ENCODE measurements at regions not wholly inside any gene's neighbourhood (a gene's known extent, or its start where the extent isn't known, plus 50 kb on each side); places are given as distances from the start of the nearest gene placed in this dataset.
"Not testable (repeated sequence)": the region's sequence is repeated elsewhere in the genome, so short reads cannot be mapped to it uniquely, and the experiment has no call there.

DNA sequence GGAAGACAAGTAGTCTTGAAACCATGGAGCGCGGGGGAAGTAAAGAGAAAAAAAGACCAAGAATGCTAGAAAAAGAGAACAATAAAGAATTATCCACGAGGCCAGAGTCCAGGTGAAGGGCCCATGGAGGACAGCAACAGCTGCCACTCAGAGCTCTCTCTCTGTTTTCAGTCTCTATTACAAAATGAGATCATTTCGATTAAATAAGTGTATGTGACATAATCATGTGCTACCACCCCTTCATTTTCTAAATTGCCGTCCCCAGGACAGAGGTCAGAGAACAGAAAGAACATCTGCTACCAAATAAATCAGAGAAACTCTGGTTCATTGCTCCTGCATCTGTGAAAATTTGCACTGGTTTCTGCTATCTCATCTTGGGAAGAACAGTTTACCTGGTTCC lies 838.7 kb downstream of the RNF144A start:
- Histone ChIP-seq H3K4me3 (ENCODE audit: low read length) (no peak overlapping the region), H2AFZ (ENCODE audit: low read length) (no peak overlapping the region), H3K9me3 (ENCODE audit: low read length) (peaks cover 5% of the 10 kb centered on the region), H3K79me2 (ENCODE audit: low read length) (no peaks in the 10 kb centered on the region), H3K27me3 (ENCODE audit: low read length) (0 out of 2 replicates have a peak, but pooled peaks cover 3% of the 10 kb centered on the region), H3K9ac (ENCODE audit: low read length) (no peak overlapping the region), H4K20me1 (ENCODE audit: insufficient read depth, low read depth, low read length) (no peaks in the 10 kb centered on the region), H3K36me3 (ENCODE audit: insufficient read depth, low read length) (no peaks in the 10 kb centered on the region), H3K27ac (ENCODE audit: low read length) (no peak overlapping the region), H3K4me1 (ENCODE audit: low read length) (no peaks in the 10 kb centered on the region), H3K4me2 (ENCODE audit: low read depth, low read length, poor library complexity, severe bottlenecking) (no peak overlapping the region), H3K9me2 (replicated peaks; ENCODE audit: insufficient read depth, low read length) (no peaks in the 10 kb centered on the region)
- no peak for DNase-seq

DNA sequence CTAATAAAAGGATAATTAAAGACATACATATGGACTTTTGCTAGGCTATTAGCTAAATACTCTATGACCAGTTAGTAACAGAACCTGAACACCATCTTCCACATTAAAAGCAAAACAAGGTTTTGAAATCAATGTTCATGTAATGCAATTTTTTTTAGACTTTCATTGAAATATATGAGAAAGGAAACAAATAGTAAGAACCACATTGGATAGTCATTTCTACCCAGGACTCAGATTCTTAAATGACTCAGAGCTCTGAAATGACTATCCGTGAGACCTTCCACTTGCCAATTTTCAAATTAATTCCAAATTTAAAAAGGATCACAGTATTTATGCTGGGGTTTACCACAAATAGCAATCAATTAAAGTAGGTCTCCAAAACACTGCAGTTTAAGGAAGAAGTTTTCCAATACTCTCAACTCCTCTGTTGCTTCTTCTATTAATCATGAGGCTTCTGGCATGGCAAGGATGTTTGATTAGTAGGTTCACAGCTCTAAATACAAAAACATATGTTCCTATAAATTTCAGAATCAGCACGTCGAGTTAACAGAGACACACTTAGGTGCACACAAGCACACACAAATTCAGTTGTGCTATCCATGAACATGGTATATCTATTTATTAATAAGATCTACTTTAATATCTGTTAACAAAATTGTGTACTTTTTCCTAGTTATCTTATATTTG lies 841.0 kb downstream of the RNF144A start:
- H4K20me1 ChIP-seq (ENCODE audit: insufficient read depth, low read depth, low read length) = no peaks in the 10 kb centered on the region

DNA sequence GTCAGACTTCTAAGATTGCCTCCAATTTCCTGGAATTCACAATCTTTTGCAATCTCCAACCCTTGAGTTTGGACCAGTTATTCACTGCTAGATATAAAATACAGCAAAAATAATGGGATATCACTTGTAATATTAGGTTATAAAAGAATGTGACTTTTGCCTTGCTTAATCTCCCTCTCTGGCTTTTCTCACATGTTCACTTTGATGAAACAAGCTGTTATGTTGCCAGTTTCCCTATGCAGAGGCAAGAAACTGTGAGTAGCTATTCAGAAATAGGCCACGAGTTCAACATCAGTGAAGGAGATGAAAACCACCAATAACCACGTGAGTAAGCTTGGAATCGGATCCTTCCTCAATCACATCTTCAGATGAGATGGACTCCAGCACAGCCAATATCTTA lies 842.7 kb downstream of the RNF144A start:
- no peak overlapping the region for H3K4me2 ChIP-seq (ENCODE audit: low read depth, low read length, poor library complexity, severe bottlenecking)
- no peaks in the 10 kb centered on the region for H3K36me3 ChIP-seq (ENCODE audit: insufficient read depth, low read length)
- no peak overlapping the region for H3K4me3 ChIP-seq (ENCODE audit: low read length)
- H4K20me1 ChIP-seq (ENCODE audit: insufficient read depth, low read depth, low read length) = no peaks in the 10 kb centered on the region
- no peak for DNase-seq
- H3K9me3 ChIP-seq (ENCODE audit: low read length) = peaks cover 10% of the 10 kb centered on the region
- no peak overlapping the region for H3K9ac ChIP-seq (ENCODE audit: low read length)
- no peaks in the 10 kb centered on the region; the same call in 1 of the 2 replicates for H3K27me3 ChIP-seq (ENCODE audit: low read length)
- H2AFZ ChIP-seq (ENCODE audit: low read length) = no peak overlapping the region
- H3K27ac ChIP-seq (ENCODE audit: low read length) = no peak overlapping the region
- no peaks in the 10 kb centered on the region for H3K79me2 ChIP-seq (ENCODE audit: low read length)
- no peaks in the 10 kb centered on the region for H3K9me2 ChIP-seq (replicated peaks; ENCODE audit: insufficient read depth, low read length)
- H3K4me1 ChIP-seq (ENCODE audit: low read length) = no peaks in the 10 kb centered on the region

More for the DNA sequence above, 841.0 kb downstream of the RNF144A start:
- Histone ChIP-seq H3K4me1 (ENCODE audit: low read length) (no peaks in the 10 kb centered on the region), H3K4me3 (ENCODE audit: low read length) (no peak overlapping the region), H2AFZ (ENCODE audit: low read length) (no peak overlapping the region), H3K79me2 (ENCODE audit: low read length) (no peaks in the 10 kb centered on the region), H3K4me2 (ENCODE audit: low read depth, low read length, poor library complexity, severe bottlenecking) (no peak overlapping the region), H3K9me2 (replicated peaks; ENCODE audit: insufficient read depth, low read length) (no peaks in the 10 kb centered on the region), H3K36me3 (ENCODE audit: insufficient read depth, low read length) (no peaks in the 10 kb centered on the region), H3K27me3 (ENCODE audit: low read length) (no peaks in the 10 kb centered on the region; the same call in 1 of the 2 replicates), H3K27ac (ENCODE audit: low read length) (no peak overlapping the region), H3K9ac (ENCODE audit: low read length) (no peak overlapping the region), H3K9me3 (ENCODE audit: low read length) (peaks cover 8% of the 10 kb centered on the region)
- DNase-seq = no peak

DNA sequence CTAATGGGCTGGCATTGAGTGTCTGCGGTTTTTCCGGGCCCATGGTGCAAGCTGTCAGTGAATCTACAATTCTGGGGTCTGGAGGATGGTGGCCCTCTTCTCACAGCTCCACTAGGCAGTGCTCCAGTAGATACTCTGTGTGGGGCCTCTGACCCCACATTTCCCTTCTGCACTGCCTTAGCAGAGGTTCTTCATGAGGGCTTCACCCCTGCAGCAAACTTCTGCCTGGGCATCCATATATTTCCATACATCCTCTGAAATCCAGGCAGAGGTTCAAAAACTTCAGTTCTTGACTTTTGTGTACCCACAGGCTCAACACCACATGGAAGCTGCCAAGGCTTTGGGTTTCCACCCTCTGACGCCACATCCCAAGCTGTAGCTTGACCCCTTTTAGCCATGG lies 846.2 kb downstream of the RNF144A start:
- not testable (repeated sequence) for DNase-seq; H2AFZ ChIP-seq (ENCODE audit: low read length); H3K9ac ChIP-seq (ENCODE audit: low read length); H3K27ac ChIP-seq (ENCODE audit: low read length); H3K4me2 ChIP-seq (ENCODE audit: low read depth, low read length, poor library complexity, severe bottlenecking); H3K4me3 ChIP-seq (ENCODE audit: low read length); H4K20me1 ChIP-seq (ENCODE audit: insufficient read depth, low read depth, low read length); H3K4me1 ChIP-seq (ENCODE audit: low read length); H3K27me3 ChIP-seq (ENCODE audit: low read length); H3K79me2 ChIP-seq (ENCODE audit: low read length); H3K36me3 ChIP-seq (ENCODE audit: insufficient read depth, low read length); H3K9me2 ChIP-seq (replicated peaks; ENCODE audit: insufficient read depth, low read length); H3K9me3 ChIP-seq (ENCODE audit: low read length)

DNA sequence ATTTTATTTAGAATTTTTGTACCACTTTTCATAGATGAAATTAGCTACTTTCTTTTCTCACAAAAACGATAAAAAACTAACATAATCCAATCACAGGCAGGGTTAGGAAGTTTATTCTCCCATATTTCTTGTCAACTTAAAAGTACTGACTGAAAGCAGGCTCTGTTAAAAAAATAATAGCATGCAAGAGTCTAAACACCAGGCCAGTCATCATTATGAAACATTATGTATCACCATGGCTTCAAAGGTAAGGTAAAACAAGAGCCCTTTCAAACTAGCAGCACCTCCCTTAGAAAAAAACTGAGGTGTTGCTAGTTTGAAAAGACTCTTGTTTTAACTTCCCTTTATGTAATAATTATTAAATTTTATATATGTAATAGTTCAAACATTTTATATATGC lies 848.0 kb downstream of the RNF144A start:
- no peak overlapping the region for H3K27ac ChIP-seq (ENCODE audit: low read length)
- H3K9me3 ChIP-seq (ENCODE audit: low read length) = peaks cover 10% of the 10 kb centered on the region
- H3K27me3 ChIP-seq (ENCODE audit: low read length) = no peaks in the 10 kb centered on the region; the same call in 1 of the 2 replicates
- H3K4me2 ChIP-seq (ENCODE audit: low read depth, low read length, poor library complexity, severe bottlenecking) = no peak overlapping the region
- peaks cover 7% of the 10 kb centered on the region for H3K4me1 ChIP-seq (ENCODE audit: low read length)
- no peaks in the 10 kb centered on the region for H3K9me2 ChIP-seq (replicated peaks; ENCODE audit: insufficient read depth, low read length)
- no peaks in the 10 kb centered on the region for H3K36me3 ChIP-seq (ENCODE audit: insufficient read depth, low read length)
- H3K79me2 ChIP-seq (ENCODE audit: low read length) = no peaks in the 10 kb centered on the region
- no peak for DNase-seq
- no peak overlapping the region for H2AFZ ChIP-seq (ENCODE audit: low read length)
- no peak overlapping the region for H3K4me3 ChIP-seq (ENCODE audit: low read length)
- no peak overlapping the region for H3K9ac ChIP-seq (ENCODE audit: low read length)
- H4K20me1 ChIP-seq (ENCODE audit: insufficient read depth, low read depth, low read length) = no peaks in the 10 kb centered on the region

DNA sequence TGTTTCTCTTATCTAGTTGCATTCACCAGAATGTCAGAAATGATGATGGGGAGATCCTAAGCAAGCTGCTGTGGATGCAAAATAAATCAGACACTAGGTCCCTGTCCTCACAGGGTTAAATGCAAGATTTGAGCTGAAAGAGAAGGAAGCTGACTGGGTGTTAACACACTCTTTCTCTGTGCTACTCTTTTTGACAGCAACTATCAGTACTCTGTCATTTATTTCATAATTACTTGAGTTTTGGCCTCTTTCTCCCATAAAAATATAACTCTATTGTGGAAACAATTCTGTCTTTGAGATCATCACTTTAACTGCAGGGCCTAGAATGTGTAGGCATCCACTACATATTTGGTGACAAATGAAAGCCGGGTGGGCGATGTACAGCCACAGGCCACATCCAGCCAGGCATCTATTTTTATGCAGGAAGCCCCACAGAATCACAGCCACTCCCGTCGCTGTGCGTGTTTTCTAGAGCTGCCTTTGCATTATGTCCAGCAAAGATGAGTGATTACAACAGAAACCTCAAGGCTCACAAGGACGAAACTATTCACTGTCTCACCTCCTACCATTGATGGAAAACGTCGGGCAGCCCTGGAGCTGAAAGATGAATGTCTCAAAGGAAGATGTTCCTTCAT lies 849.0 kb downstream of the RNF144A start:
- Histone ChIP-seq H3K9me2 (replicated peaks; ENCODE audit: insufficient read depth, low read length) (no peaks in the 10 kb centered on the region), H3K27ac (ENCODE audit: low read length) (no peak overlapping the region), H4K20me1 (ENCODE audit: insufficient read depth, low read depth, low read length) (no peaks in the 10 kb centered on the region), H3K4me1 (ENCODE audit: low read length) (peaks cover 7% of the 10 kb centered on the region), H3K4me3 (ENCODE audit: low read length) (no peak overlapping the region), H3K9me3 (ENCODE audit: low read length) (peaks cover 10% of the 10 kb centered on the region), H3K79me2 (ENCODE audit: low read length) (no peaks in the 10 kb centered on the region), H3K9ac (ENCODE audit: low read length) (no peak overlapping the region), H3K4me2 (ENCODE audit: low read depth, low read length, poor library complexity, severe bottlenecking) (no peak overlapping the region), H2AFZ (ENCODE audit: low read length) (peak overlapping the region; percentile 57; the same call in 1 of the 2 replicates), H3K36me3 (ENCODE audit: insufficient read depth, low read length) (no peaks in the 10 kb centered on the region), H3K27me3 (ENCODE audit: low read length) (no peaks in the 10 kb centered on the region; the same call in 1 of the 2 replicates)
- DNase-seq = no peak

DNA sequence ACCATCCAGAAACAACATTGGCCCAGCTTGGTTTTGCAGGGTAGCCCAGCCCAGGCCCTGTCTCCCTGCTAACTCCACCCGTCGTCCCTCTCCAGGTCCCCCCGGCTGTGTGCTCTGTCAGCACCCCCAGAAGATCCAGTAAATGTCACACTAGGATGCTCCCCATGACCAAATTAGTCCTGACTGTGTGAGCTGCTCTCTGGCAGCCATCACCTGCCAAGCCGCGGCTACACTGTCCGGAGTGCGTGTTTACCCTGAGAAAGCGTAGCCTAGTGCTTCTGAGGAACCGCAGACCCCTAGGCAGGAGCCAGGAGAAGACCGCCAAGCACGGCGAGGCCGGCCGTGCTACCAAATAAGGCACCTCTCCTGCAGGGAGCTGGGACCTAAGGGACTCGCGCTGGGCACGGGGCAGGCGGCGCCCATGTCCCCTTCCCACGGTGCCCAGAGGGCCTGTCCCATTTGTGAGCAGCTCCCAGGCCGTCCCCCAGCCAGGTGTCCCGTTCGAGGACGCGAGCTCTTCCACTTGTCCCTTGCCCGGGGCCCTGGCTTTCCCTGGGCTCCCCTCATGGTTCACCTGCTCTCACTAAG lies 849.9 kb downstream of the RNF144A start:
- no peak for DNase-seq
- no peak overlapping the region for H3K4me3 ChIP-seq (ENCODE audit: low read length)
- H3K9ac ChIP-seq (ENCODE audit: low read length) = no peak overlapping the region
- peaks cover 7% of the 10 kb centered on the region for H3K4me1 ChIP-seq (ENCODE audit: low read length)
- H3K9me2 ChIP-seq (replicated peaks; ENCODE audit: insufficient read depth, low read length) = no peaks in the 10 kb centered on the region
- H3K36me3 ChIP-seq (ENCODE audit: insufficient read depth, low read length) = no peaks in the 10 kb centered on the region
- no peaks in the 10 kb centered on the region; the same call in 1 of the 2 replicates for H3K27me3 ChIP-seq (ENCODE audit: low read length)
- H3K4me2 ChIP-seq (ENCODE audit: low read depth, low read length, poor library complexity, severe bottlenecking) = no peak overlapping the region
- no peaks in the 10 kb centered on the region for H4K20me1 ChIP-seq (ENCODE audit: insufficient read depth, low read depth, low read length)
- H2AFZ ChIP-seq (ENCODE audit: low read length) = no peak overlapping the region
- H3K27ac ChIP-seq (ENCODE audit: low read length) = no peak overlapping the region
- peaks cover 10% of the 10 kb centered on the region for H3K9me3 ChIP-seq (ENCODE audit: low read length)
- H3K79me2 ChIP-seq (ENCODE audit: low read length) = no peaks in the 10 kb centered on the region

DNA sequence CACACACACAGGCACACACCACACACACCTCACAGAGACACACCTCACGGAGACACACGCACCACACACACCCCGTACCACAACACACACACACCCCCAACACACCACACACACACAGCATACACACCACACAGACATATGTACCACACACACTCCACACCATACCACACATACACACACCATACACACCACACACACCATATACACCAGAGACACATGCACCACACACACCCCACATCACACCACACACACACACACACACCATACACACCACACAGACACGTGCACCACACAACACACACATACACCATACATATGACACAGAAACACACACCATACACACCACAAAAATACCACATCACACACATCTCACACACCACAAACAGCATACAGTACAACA lies 850.7 kb downstream of the RNF144A start:
- no peak for DNase-seq
- no peak overlapping the region for H3K4me2 ChIP-seq (ENCODE audit: low read depth, low read length, poor library complexity, severe bottlenecking)
- no peaks in the 10 kb centered on the region for H4K20me1 ChIP-seq (ENCODE audit: insufficient read depth, low read depth, low read length)
- H3K27me3 ChIP-seq (ENCODE audit: low read length) = no peaks in the 10 kb centered on the region; the same call in 1 of the 2 replicates
- H3K79me2 ChIP-seq (ENCODE audit: low read length) = no peaks in the 10 kb centered on the region
- no peak overlapping the region for H3K4me3 ChIP-seq (ENCODE audit: low read length)
- H3K27ac ChIP-seq (ENCODE audit: low read length) = no peak overlapping the region
- no peaks in the 10 kb centered on the region for H3K9me2 ChIP-seq (replicated peaks; ENCODE audit: insufficient read depth, low read length)
- peaks cover 9% of the 10 kb centered on the region for H3K9me3 ChIP-seq (ENCODE audit: low read length)
- H3K36me3 ChIP-seq (ENCODE audit: insufficient read depth, low read length) = no peaks in the 10 kb centered on the region
- no peak overlapping the region for H2AFZ ChIP-seq (ENCODE audit: low read length)
- peaks cover 7% of the 10 kb centered on the region for H3K4me1 ChIP-seq (ENCODE audit: low read length)
- H3K9ac ChIP-seq (ENCODE audit: low read length) = no peak overlapping the region

Measured in Karpas-422 (cell line).